ENCODE measurements at regions not wholly inside any gene's neighbourhood (a gene's known extent, or its start where the extent isn't known, plus 50 kb on each side); places are given as distances from the start of the nearest gene placed in this dataset.

DNA sequence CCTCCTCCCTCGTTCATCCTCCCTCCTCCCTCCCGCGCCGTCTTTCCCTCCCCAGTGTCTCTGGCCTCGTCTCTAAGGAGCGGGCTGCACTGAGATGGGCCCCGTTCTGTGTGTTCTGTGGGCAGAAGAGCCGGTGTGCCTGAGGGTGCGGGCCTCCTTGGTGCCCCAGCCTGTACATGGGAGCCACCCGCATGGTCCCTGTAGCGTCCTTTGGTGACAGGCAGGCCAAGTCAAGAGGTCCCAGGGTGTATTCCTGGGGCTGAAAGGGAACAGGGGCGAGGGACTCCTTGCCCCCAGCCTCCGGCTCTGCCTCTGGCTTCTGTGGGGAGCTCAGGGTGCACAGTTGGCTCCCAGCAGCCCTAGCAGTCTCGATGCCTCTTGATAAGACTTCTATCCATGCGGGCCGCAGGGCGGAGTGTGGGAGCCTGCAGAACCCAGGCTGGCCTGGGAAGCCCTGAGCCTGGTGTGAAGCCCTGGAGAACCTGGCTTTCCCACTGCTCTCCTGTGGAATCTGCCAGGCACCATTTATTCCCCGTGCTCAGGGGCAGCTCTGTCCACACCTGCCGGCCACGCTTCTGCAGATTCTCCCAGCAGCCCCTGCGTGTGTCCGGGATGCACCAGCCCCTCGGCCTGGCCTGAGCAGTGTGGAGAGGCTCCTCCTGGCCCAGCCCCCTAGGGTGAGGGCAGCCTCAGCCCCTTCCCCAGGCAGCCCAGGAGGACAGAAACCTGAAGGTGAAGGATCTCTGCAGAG lies 181.3 kb downstream of the KIF26A start:
- no peak for DNase-seq (ENCODE audit: extremely low read depth, low read depth)
- no peak overlapping the region for H3K4me3 ChIP-seq (replicated peaks; ENCODE audit: low read depth, low read length)
- no peak for TF ChIP-seq CTCF (IDR thresholded peaks at IDR 0.05; ENCODE audit: low read depth, low read length, missing control alignments)

GRCh38 chr14:104320611-104321086 lies 182.3 kb downstream of the KIF26A start:
- TF ChIP-seq CTCF (IDR thresholded peaks at IDR 0.05; ENCODE audit: low read depth, low read length, missing control alignments), result no peak
- DNase-seq (ENCODE audit: extremely low read depth, low read depth), result no peak
- H3K4me3 ChIP-seq (replicated peaks; ENCODE audit: low read depth, low read length), result no peak overlapping the region

DNA sequence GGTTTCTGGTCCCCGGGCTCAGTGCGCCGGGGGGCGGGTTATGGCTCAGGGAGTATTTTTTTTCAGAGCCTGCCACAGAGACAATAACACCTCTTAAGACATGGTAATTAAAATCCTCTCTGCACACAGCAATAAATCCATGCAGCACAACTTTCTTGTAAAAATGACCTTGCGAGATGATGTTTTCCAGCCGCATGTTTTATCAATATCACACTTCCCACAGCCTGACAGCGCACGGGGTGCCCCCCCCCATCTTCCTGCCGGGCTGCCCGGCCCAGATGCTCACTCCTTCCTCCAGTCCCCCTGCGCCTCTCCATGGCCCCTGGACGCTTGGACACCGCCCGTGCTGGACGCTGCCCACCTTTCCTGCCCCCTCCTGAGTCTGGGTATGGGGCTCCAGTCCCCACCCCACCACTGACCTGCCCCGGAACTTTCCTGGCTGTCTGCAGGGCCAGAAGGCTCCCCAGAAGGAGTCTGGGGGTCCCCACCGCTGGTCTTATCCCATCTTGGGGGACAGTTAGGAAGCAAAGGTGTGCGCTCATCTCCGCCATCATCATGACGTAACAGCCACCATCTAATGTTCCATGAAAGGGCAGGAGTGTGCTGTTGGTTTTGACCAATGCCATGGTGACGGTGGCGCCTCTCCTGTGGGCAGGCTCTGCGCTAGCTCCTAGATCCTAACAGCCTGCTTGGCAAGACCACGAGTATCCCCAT lies 182.9 kb downstream of the KIF26A start:
- H3K4me3 ChIP-seq (replicated peaks; ENCODE audit: low read depth, low read length), result no peak overlapping the region
- DNase-seq (ENCODE audit: extremely low read depth, low read depth), result no peak
- no peak for TF ChIP-seq CTCF (IDR thresholded peaks at IDR 0.05; ENCODE audit: low read depth, low read length, missing control alignments)

GRCh38 chr14:104321802-104322130 lies 183.4 kb downstream of the KIF26A start:
- no peak for TF ChIP-seq CTCF (IDR thresholded peaks at IDR 0.05; ENCODE audit: low read depth, low read length, missing control alignments)
- no peak overlapping the region for H3K4me3 ChIP-seq (replicated peaks; ENCODE audit: low read depth, low read length)
- DNase-seq (ENCODE audit: extremely low read depth, low read depth), result no peak

GRCh38 chr14:104322531-104323366 lies 184.4 kb downstream of the KIF26A start:
- peak; percentile 19 for DNase-seq (ENCODE audit: extremely low read depth, low read depth)
- TF ChIP-seq CTCF (IDR thresholded peaks at IDR 0.05; ENCODE audit: low read depth, low read length, missing control alignments), result no peak
- H3K4me3 ChIP-seq (replicated peaks; ENCODE audit: low read depth, low read length), result no peak overlapping the region

DNA sequence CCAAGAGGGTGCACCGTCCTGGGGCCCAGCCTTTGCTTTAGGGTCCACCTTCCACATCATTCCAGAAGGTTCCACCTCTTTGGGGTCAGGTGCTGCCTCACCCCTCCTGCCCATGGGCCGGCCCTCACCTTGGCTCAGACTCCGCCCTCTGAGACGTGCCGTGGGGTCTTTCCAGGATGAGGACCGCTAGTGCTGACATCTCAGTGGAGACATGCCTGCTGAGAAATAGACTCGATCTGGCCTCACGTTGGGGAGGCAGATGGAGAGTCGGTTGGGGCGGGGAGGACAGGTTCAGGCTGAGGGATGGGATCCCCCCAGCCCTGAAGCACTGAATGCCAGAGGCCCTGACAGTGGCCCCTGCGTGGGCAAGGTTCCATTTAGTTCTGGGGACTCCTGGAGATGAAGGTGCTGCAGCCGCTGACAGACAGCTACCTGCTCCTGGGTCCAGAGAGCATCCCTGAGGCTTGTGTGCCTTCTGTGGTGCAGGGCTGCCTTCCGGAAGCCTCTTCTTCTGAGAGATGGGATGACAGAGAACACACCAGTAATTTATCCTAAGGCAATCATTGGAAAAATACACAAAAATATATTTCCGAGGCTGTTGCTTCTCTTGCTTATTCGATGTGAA lies 185.3 kb downstream of the KIF26A start:
- no peak for TF ChIP-seq CTCF (IDR thresholded peaks at IDR 0.05; ENCODE audit: low read depth, low read length, missing control alignments)
- no peak for DNase-seq (ENCODE audit: extremely low read depth, low read depth)
- H3K4me3 ChIP-seq (replicated peaks; ENCODE audit: low read depth, low read length), result no peak overlapping the region
